HEK293 (cell line): ENCODE measurements at regions not wholly inside any gene's neighbourhood (a gene's known extent, or its start where the extent isn't known, plus 50 kb on each side); places are given as distances from the start of the nearest gene placed in this dataset.

Experiments used
- CTCF ChIA-PET: fragments of 350-600 bp; formaldehyde crosslinking; extraction: SDS; loops from one replicate; lab custom pipeline; 2021; ENCODE audit warnings: antibody characterized with exemption; lab: Yijun Ruan, JAX
- POLR2A ChIA-PET: fragments of 300-600 bp; formaldehyde crosslinking; extraction: SDS; loops from one replicate; lab custom pipeline; 2020; ENCODE audit warnings: antibody characterized with exemption, inconsistent platforms; lab: Yijun Ruan, JAX
- H3K27ac ChIP-seq: fragments of 200-500 bp; sonication (Bioruptor generic); 2 replicates; pipeline ENCODE4 v1.5.1; 2014; ENCODE audit warnings: low read depth, low read length, control low read depth, inconsistent platforms; ENCODE audit errors: extremely low read depth
- H3K36me3 ChIP-seq, 2 experiments: fragments of 200-500 bp in 1 of 2; sonication (Bioruptor generic) in 1 of 2; 1 replicate in 1 of 2; 2 replicates in 1 of 2; pipeline ENCODE4 v1.5.1; 2014 to 2017; ENCODE audit warnings: inconsistent platforms in 2 of 2, low read length in 2 of 2; ENCODE audit not compliant: control insufficient read depth in 2 of 2, insufficient read depth in 1 of 2
- H3K4me1 ChIP-seq: fragments of 200-500 bp; sonication (Bioruptor generic); 2 replicates; pipeline ENCODE4 v1.5.1; 2014; ENCODE audit warnings: mild to moderate bottlenecking, low read length, inconsistent platforms; ENCODE audit not compliant: control insufficient read depth, insufficient read depth
- H3K4me3 ChIP-seq: 2 replicates; pipeline ENCODE4 v1.5.1; 2011; ENCODE audit warnings: low read depth, mild to moderate bottlenecking, control low read depth, low read length, moderate library complexity
- H3K9me3 ChIP-seq: fragments of 200-500 bp; sonication (Bioruptor generic); 2 replicates; pipeline ENCODE4 v1.5.1; 2014; ENCODE audit warnings: low read depth, low read length, inconsistent platforms; ENCODE audit not compliant: control insufficient read depth, insufficient read depth
- HOXA7 ChIP-seq: sonication (generic); formaldehyde crosslinking; IDR thresholded peaks from 2 replicates; pipeline ENCODE4 v1.8.1; 2022; ENCODE audit warnings: missing genetic modification reagents, borderline replicate concordance
- INSM2 ChIP-seq: fragments of 450-650 bp; formaldehyde crosslinking; IDR thresholded peaks from 2 replicates; pipeline ENCODE4 v1.5.1; 2016; ENCODE audit warnings: missing biosample characterization, missing genetic modification characterization
- KLF8 ChIP-seq: fragments of 450-650 bp; formaldehyde crosslinking; IDR thresholded peaks from 2 replicates; pipeline ENCODE4 v1.5.1; 2016; ENCODE audit warnings: missing biosample characterization, missing genetic modification characterization
- MYNN ChIP-seq: fragments of 450-650 bp; formaldehyde crosslinking; IDR thresholded peaks from 2 replicates; pipeline ENCODE4 v1.5.1; 2016; ENCODE audit warnings: missing biosample characterization, missing genetic modification characterization, borderline replicate concordance
- SCRT2 ChIP-seq: fragments of 450-650 bp; formaldehyde crosslinking; IDR thresholded peaks from 2 replicates; pipeline ENCODE4 v1.5.1; 2016; ENCODE audit warnings: missing biosample characterization, missing genetic modification characterization
- ZBTB48 ChIP-seq: fragments of 450-650 bp; formaldehyde crosslinking; IDR thresholded peaks from 2 replicates; pipeline ENCODE4 v1.5.1; 2016; ENCODE audit warnings: missing biosample characterization, missing genetic modification characterization
- ZBTB6 ChIP-seq: fragments of 450-650 bp; formaldehyde crosslinking; IDR thresholded peaks from 2 replicates; pipeline ENCODE4 v1.5.1; 2017; ENCODE audit warnings: missing biosample characterization, missing genetic modification characterization
- ZNF155 ChIP-seq: fragments of 450-650 bp; formaldehyde crosslinking; IDR thresholded peaks from 2 replicates; pipeline ENCODE4 v1.5.1; 2016; ENCODE audit warnings: missing biosample characterization, missing genetic modification characterization
- ZNF24 ChIP-seq: fragments of 450-650 bp; formaldehyde crosslinking; IDR thresholded peaks from 2 replicates; pipeline ENCODE4 v1.5.1; 2016; ENCODE audit warnings: missing biosample characterization, missing genetic modification characterization
- ZNF280C ChIP-seq: fragments of 450-650 bp; formaldehyde crosslinking; IDR thresholded peaks from 2 replicates; pipeline ENCODE4 v1.5.1; 2016; ENCODE audit warnings: missing biosample characterization, missing genetic modification characterization
- ZNF302 ChIP-seq: fragments of 450-650 bp; formaldehyde crosslinking; IDR thresholded peaks from 2 replicates; pipeline ENCODE4 v1.5.1; 2016; ENCODE audit warnings: missing biosample characterization, missing genetic modification characterization, low read depth
- ZNF354C ChIP-seq: fragments of 450-650 bp; formaldehyde crosslinking; IDR thresholded peaks from 2 replicates; pipeline ENCODE4 v1.5.1; 2016; ENCODE audit warnings: missing biosample characterization, missing genetic modification characterization, low read depth, borderline replicate concordance
- ZNF433 ChIP-seq: fragments of 450-650 bp; formaldehyde crosslinking; IDR thresholded peaks from 2 replicates; pipeline ENCODE4 v1.5.1; 2016; ENCODE audit warnings: missing biosample characterization, missing genetic modification characterization, low read depth
- ZNF48 ChIP-seq: fragments of 450-650 bp; formaldehyde crosslinking; IDR thresholded peaks from 2 replicates; pipeline ENCODE4 v1.5.1; 2016; ENCODE audit warnings: missing biosample characterization, missing genetic modification characterization
- ZNF518A ChIP-seq: fragments of 450-650 bp; formaldehyde crosslinking; conservative IDR thresholded peaks from 2 replicates; pipeline ENCODE4 v1.5.1; 2016; ENCODE audit warnings: low read depth, missing biosample characterization, missing genetic modification characterization
- ZNF555 ChIP-seq: fragments of 450-650 bp; formaldehyde crosslinking; conservative IDR thresholded peaks from 2 replicates; pipeline ENCODE4 v1.5.1; 2017; ENCODE audit warnings: missing biosample characterization, mild to moderate bottlenecking, missing genetic modification characterization, inconsistent platforms
- ZNF624 ChIP-seq: fragments of 450-650 bp; formaldehyde crosslinking; IDR thresholded peaks from 2 replicates; pipeline ENCODE4 v1.5.1; 2017; ENCODE audit warnings: missing biosample characterization, missing genetic modification characterization
- ZNF645 ChIP-seq: fragments of 450-650 bp; formaldehyde crosslinking; IDR thresholded peaks from 2 replicates; pipeline ENCODE4; 2016; ENCODE audit warnings: missing biosample characterization, missing genetic modification characterization
- ZNF654 ChIP-seq: fragments of 450-650 bp; formaldehyde crosslinking; IDR thresholded peaks from 2 replicates; pipeline ENCODE4 v1.5.1; 2016; ENCODE audit warnings: low read depth, missing biosample characterization, missing genetic modification characterization
- ZNF670 ChIP-seq: fragments of 450-650 bp; formaldehyde crosslinking; IDR thresholded peaks from 2 replicates; pipeline ENCODE4 v1.5.1; 2016; ENCODE audit warnings: missing biosample characterization, missing genetic modification characterization, low read depth
- ZNF692 ChIP-seq: fragments of 450-650 bp; formaldehyde crosslinking; IDR thresholded peaks from 2 replicates; pipeline ENCODE4 v1.5.1; 2016; ENCODE audit warnings: missing biosample characterization, missing genetic modification characterization
- ZSCAN30 ChIP-seq: fragments of 450-650 bp; IDR thresholded peaks from 2 replicates; pipeline ENCODE4 v1.5.1; 2018; ENCODE audit warnings: missing biosample characterization, mild to moderate bottlenecking, missing genetic modification characterization, moderate library complexity

- TF ChIP-seq ZNF518A (tag by site-specific recombination) (no peak), ZNF433 (tag by site-specific recombination) (no peak)
- TF ChIP-seq, all 188 proteins: peak for 0
Observed at GRCh38 chr2:142299021-142299420, 168.2 kb upstream of the LRP1B start (continued).

- Histone ChIP-seq H3K36me3 (no peaks in the 10 kb centered on the region), H3K4me1 (peaks cover 3% of the 10 kb centered on the region; the same call in 1 of the 2 replicates), H3K9me3 (no peaks in the 10 kb centered on the region), H3K4me3 (no peak overlapping the region), H3K27ac (no peak overlapping the region)
- POLR2A ChIA-PET = no interaction called here
- TF ChIP-seq ZBTB48 (no peak), ZBTB6 (tag by site-specific recombination) (no peak), SCRT2 (no peak), ZNF155 (tag by site-specific recombination) (no peak), ZNF354C (no peak), ZNF302 (no peak), KLF8 (tag by site-specific recombination) (no peak), ZNF48 (tag by site-specific recombination) (no peak)
- CTCF ChIA-PET = interaction anchor here (0.5 kb wide), 1 partner anchor 104 kb away, joined by 3 read pairs; no protein-coding TSS in a partner anchor
Observed at GRCh38 chr2:142294225-142294624, 163.4 kb upstream of the LRP1B start.

GRCh38 chr2:142291969-142292368, 161.2 kb upstream of the LRP1B start:
- no peak overlapping the region for H3K27ac ChIP-seq
- H3K9me3 ChIP-seq = no peaks in the 10 kb centered on the region
- ChIA-PET POLR2A (no interaction called here), CTCF (no interaction called here)
- no peak overlapping the region for H3K4me3 ChIP-seq
- H3K4me1 ChIP-seq = peaks cover 3% of the 10 kb centered on the region; the same call in 1 of the 2 replicates
- H3K36me3 ChIP-seq = no peaks in the 10 kb centered on the region
- TF ChIP-seq ZSCAN30 = no peak
- no peak for TF ChIP-seq ZNF280C (tag by site-specific recombination)
- TF ChIP-seq ZNF692 (tag by site-specific recombination) = no peak
- TF ChIP-seq ZNF555 = no peak
- no peak for TF ChIP-seq ZNF624 (tag by site-specific recombination)
- no peak for TF ChIP-seq MYNN (tag by site-specific recombination)
- TF ChIP-seq ZNF654 (tag by site-specific recombination) = no peak
- TF ChIP-seq HOXA7 (CRISPR knock-in tag) = no peak
- no peak for TF ChIP-seq ZNF670
- no peak for TF ChIP-seq ZNF24
- TF ChIP-seq ZNF645 (tag by site-specific recombination) = no peak
- TF ChIP-seq INSM2 (tag by site-specific recombination) = no peak
